NB4 (cell line): ENCODE measurements at regions not wholly inside any gene's neighbourhood (a gene's known extent, or its start where the extent isn't known, plus 50 kb on each side); places are given as distances from the start of the nearest gene placed in this dataset.

Experiments
- DNase-seq: peaks from one replicate; pipeline ENCODE4 v3.0.0; 2010; ENCODE audit warnings: low read depth
- H3K4me3 ChIP-seq: one replicate; pipeline ENCODE4 v1.5.1; 2011; ENCODE audit warnings: mild to moderate bottlenecking, low read depth, low read length, moderate library complexity
- MYC ChIP-seq: IDR thresholded peaks from 2 replicates; pipeline ENCODE4 v1.6.1; 2011; ENCODE audit warnings: low read depth, low read length
- POLR2A ChIP-seq: IDR thresholded peaks from 2 replicates; pipeline ENCODE4 v1.6.1; 2011; ENCODE audit warnings: mild to moderate bottlenecking; ENCODE audit not compliant: insufficient read length; ENCODE audit errors: extremely low read depth
- TF ChIP-seq, protein P1 (sequence below): IDR thresholded peaks from one replicate; pipeline ENCODE4 v1.5.1; 2012; ENCODE audit warnings: low read depth, low read length
- TF ChIP-seq, protein P2 (sequence below): IDR thresholded peaks from 2 replicates; pipeline ENCODE4 v1.6.1; 2011; ENCODE audit warnings: low read depth, low read length

DNA sequence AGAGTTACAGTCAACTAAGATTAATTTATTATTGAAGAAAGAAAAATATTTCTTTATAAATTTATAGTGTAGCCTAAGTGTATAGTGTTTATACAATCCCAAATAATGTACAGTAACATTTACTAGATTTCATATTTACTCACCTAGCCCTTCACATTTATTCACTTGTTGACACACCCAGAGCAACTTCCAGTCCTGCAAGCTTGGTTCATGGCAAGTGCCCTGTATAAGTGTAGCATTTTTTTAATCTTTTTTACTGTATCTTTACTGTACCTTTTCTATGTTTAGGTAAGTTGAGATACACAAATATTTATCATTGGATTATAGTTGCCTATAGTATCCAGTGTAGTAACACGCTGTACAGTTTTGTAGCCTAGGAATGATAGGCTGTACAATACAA lies 119.9 kb downstream of the SPATA31D1 start:
- no peak for DNase-seq
- TF ChIP-seq, protein P1, sequence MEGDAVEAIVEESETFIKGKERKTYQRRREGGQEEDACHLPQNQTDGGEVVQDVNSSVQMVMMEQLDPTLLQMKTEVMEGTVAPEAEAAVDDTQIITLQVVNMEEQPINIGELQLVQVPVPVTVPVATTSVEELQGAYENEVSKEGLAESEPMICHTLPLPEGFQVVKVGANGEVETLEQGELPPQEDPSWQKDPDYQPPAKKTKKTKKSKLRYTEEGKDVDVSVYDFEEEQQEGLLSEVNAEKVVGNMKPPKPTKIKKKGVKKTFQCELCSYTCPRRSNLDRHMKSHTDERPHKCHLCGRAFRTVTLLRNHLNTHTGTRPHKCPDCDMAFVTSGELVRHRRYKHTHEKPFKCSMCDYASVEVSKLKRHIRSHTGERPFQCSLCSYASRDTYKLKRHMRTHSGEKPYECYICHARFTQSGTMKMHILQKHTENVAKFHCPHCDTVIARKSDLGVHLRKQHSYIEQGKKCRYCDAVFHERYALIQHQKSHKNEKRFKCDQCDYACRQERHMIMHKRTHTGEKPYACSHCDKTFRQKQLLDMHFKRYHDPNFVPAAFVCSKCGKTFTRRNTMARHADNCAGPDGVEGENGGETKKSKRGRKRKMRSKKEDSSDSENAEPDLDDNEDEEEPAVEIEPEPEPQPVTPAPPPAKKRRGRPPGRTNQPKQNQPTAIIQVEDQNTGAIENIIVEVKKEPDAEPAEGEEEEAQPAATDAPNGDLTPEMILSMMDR = no peak
- TF ChIP-seq POLR2A (no peak), MYC (no peak)
- TF ChIP-seq, protein P2, sequence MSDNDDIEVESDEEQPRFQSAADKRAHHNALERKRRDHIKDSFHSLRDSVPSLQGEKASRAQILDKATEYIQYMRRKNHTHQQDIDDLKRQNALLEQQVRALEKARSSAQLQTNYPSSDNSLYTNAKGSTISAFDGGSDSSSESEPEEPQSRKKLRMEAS = no peak
- H3K4me3 ChIP-seq = no peak overlapping the region

DNA sequence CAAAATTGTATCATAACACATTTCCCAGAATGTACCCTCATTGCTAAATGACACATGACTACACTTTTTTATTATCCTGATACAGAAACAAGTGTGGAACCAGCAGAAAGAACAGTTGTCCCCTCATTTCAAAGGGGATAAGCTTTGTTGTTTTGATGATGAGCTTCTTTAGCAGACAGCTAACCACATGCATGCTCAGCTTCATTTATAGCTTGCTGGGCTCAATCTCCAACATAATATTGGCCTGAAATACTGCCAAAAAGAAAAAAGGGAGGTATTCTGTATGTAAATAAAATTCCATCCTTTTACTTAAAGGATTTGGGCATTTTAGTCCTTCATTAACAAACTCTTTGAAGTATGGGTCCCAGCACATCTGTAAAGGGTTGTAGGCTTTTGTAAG lies 120.4 kb downstream of the SPATA31D1 start:
- no peak overlapping the region for H3K4me3 ChIP-seq
- TF ChIP-seq POLR2A = no peak
- TF ChIP-seq, protein P1 = no peak
- no peak for TF ChIP-seq MYC
- TF ChIP-seq, protein P2 = no peak
- DNase-seq = no peak

DNA sequence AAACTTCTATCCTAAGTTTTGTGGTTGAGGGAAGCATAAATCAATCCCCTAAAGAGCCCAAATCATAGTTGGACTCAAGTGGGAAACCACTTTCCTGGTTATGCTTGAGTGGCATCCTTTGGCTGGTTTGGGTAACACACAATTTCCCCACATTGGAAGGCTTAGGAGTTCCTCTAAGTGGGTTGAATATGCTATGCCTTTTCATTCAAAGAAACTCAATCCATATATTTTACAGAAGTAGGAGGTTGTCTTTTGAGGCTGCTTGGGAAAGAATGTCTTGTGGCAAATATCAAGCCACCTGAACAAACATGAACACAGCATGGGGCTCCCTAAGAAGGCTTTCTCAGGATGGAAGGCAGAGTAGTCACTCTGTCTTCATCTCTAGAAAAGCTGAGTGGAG lies 121.1 kb downstream of the SPATA31D1 start:
- TF ChIP-seq POLR2A = no peak
- TF ChIP-seq, protein P2 = no peak
- TF ChIP-seq, protein P1 = no peak
- no peak for TF ChIP-seq MYC
- no peak overlapping the region for H3K4me3 ChIP-seq
- no peak for DNase-seq

DNA sequence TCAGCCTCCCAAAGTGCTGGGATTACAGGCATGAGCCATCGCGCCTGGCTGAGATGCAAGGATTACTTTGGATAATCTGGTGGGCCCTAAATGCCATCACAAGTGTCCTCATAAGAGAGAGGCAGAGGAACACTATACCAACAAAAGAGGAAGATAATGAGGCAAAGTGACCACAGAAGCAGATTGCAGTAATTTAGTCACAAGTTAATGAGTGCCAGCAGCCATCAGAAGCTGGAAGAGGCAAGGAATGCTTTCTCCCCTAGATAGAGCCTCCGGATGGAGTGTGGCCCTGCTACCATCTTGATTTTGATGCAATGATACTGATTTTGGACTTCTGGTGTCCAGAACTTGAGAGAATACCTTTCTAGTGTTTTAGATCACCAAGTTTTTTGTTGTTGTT lies 122.3 kb downstream of the SPATA31D1 start:
- H3K4me3 ChIP-seq = no peak overlapping the region
- no peak for DNase-seq
- TF ChIP-seq, protein P1 = no peak
- TF ChIP-seq MYC (no peak), POLR2A (no peak)
- TF ChIP-seq, protein P2 = no peak

DNA sequence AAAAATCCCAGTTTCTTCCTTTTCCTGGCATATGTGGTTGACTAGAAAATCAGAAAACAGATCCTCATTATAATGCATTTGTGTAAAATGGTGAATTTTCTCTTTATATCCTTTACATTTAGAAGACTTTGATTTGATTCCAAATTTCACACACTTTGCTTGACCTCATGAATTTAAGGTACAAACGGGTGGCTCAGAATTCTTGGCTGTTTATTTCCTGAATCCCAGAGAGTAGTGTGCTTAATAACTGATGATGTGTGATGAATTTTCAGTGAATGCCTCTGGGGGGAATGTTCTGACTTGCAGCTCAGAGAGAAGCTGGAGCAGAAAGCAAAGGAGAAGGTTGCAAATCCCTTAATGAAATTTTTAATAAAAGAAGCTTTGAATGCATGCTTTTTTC lies 126.8 kb downstream of the SPATA31D1 start:
- no peak overlapping the region for H3K4me3 ChIP-seq
- DNase-seq = no peak
- TF ChIP-seq MYC (no peak), POLR2A (no peak)
- TF ChIP-seq, protein P1 = no peak
- TF ChIP-seq, protein P2 = no peak

DNA sequence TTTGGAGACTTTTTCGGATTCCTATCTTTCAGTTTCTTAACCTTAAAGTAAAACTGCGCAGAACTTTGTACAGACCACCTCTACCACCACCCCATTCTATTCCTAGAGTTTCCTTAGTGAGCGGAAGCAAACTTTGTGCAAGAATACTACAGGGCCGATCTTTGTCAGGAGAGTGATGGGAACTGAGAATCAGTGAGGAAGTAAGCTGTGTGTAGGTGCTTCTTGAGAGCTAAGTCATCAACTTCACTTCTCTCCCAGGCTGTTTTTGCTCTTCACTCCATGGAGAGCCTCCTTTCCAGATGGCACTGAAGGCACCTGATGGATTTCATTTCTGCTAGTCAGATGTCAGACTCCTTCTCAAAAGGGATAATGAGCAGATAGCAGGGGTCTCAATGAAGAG lies 127.3 kb downstream of the SPATA31D1 start:
- no peak overlapping the region for H3K4me3 ChIP-seq
- DNase-seq = no peak
- TF ChIP-seq, protein P1 = no peak
- TF ChIP-seq, protein P2 = no peak
- TF ChIP-seq POLR2A (no peak), MYC (no peak)
